GM23248 (cell line): ENCODE measurements at regions not wholly inside any gene's neighbourhood (a gene's known extent, or its start where the extent isn't known, plus 50 kb on each side); places are given as distances from the start of the nearest gene placed in this dataset.

ENCODE experiments used
- EZH2 ChIP-seq: fragments of 200-600 bp; sonication (generic); IDR thresholded peaks from 2 replicates; pipeline ENCODE4 v1.6.1; 2018; ENCODE audit warnings: antibody characterized with exemption, mild to moderate bottlenecking; ENCODE audit not compliant: insufficient read depth, poor library complexity, severe bottlenecking
- EZH2phosphoT487 ChIP-seq: fragments of 200-600 bp; sonication (generic); IDR thresholded peaks from 2 replicates; pipeline ENCODE4 v1.6.1; 2018; ENCODE audit warnings: antibody characterized with exemption, moderate library complexity, mild to moderate bottlenecking, low read depth; ENCODE audit not compliant: insufficient read depth

DNA sequence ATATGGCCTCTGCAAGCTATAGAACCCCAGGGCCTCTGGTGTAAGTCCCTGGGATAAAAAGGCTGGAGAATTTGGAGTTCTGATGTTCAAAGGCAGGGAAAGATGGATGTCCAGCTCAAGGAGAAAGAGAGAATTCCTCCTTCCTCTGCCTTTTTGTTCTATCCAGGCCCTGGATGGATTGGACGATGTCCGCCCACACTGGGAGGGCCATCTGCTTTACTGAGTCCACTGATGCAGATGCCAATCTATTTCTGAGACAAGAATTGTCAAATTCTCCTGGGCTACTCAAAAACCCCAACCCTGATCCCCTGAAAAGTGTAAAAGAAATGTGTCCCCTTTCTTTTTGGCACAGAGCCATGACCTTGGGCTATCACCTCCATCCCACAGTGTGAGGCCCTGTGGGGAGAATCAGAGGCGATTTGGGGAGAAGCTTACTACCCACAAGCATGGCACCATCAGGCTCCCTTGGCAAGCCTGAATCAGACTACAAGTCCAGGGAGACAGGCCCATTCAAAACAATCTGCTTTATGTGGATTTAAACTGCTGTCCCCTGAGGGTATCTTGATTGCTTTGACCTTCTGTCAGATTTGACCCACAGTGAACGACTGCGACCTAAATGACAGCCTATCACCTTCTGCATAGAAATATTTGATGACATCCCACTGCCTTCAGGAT, 334.0 kb downstream of the NUAK1 start:
- TF ChIP-seq EZH2 (no peak), EZH2phosphoT487 (no peak)
